H1 (cell line): ENCODE measurements at regions not wholly inside any gene's neighbourhood (a gene's known extent, or its start where the extent isn't known, plus 50 kb on each side); places are given as distances from the start of the nearest gene placed in this dataset.

ENCODE experiments used
- CHD2 ChIP-seq: IDR thresholded peaks from 2 replicates; pipeline ENCODE4 v1.6.1; 2012; ENCODE audit warnings: low read length, improper control_type of control experiment
- CTCF ChIP-seq, 3 experiments: IDR thresholded peaks; 1 replicate in 2 of 3; 2 replicates in 1 of 3; pipeline versions ENCODE4 v1.5.1 to v1.6.1; 2011; ENCODE audit warnings: low read length in 3 of 3, mild to moderate bottlenecking in 3 of 3, inconsistent platforms in 2 of 3, low read depth in 1 of 3, moderate library complexity in 1 of 3; ENCODE audit not compliant: insufficient read depth in 1 of 3; ENCODE audit errors: control extremely low read depth in 1 of 3
- EZH2 ChIP-seq: fragments of 200-600 bp; sonication (generic); IDR thresholded peaks from 2 replicates; pipeline ENCODE4 v1.7.1; 2012; ENCODE audit warnings: low read depth, mild to moderate bottlenecking, moderate library complexity, low read length, inconsistent platforms; ENCODE audit not compliant: severe bottlenecking
- HDAC2 ChIP-seq, 2 experiments: fragments of 300-600 bp in 1 of 2; sonication (generic) in 1 of 2; IDR thresholded peaks; 2 replicates each; pipeline ENCODE4 v1.6.1; 2011 to 2012; ENCODE audit warnings: low read depth in 2 of 2, low read length in 2 of 2, mild to moderate bottlenecking in 2 of 2, moderate library complexity in 2 of 2, borderline replicate concordance in 1 of 2, inconsistent platforms in 1 of 2
- POLR2A ChIP-seq, 2 experiments: IDR thresholded peaks; 1 replicate in 1 of 2; 2 replicates in 1 of 2; pipeline ENCODE4 v1.6.1; 2011; ENCODE audit warnings: low read depth in 2 of 2, low read length in 2 of 2, mild to moderate bottlenecking in 2 of 2; ENCODE audit errors: control extremely low read depth in 1 of 2
- POLR2AphosphoS5 ChIP-seq: IDR thresholded peaks from 2 replicates; pipeline ENCODE4 v1.6.1; 2011; ENCODE audit warnings: low read depth, low read length
- RAD21 ChIP-seq, 2 experiments: IDR thresholded peaks in 1 of 2; conservative IDR thresholded peaks in 1 of 2; 2 replicates each; pipeline ENCODE4 v1.6.1; 2011; ENCODE audit warnings: low read depth in 2 of 2, low read length in 2 of 2, improper control_type of control experiment in 1 of 2, inconsistent platforms in 1 of 2, mild to moderate bottlenecking in 1 of 2, moderate library complexity in 1 of 2
- USF2 ChIP-seq: IDR thresholded peaks from 2 replicates; pipeline ENCODE4 v1.6.1; 2011; ENCODE audit warnings: low read length, improper control_type of control experiment
- ZNF274 ChIP-seq: IDR thresholded peaks from 2 replicates; pipeline ENCODE4 v1.7.0; 2012; ENCODE audit warnings: low read length, borderline replicate concordance; ENCODE audit errors: extremely low read depth
- TF ChIP-seq, protein P1 (sequence below): IDR thresholded peaks from 2 replicates; pipeline ENCODE4 v1.6.1; 2012; ENCODE audit warnings: inconsistent platforms

DNA sequence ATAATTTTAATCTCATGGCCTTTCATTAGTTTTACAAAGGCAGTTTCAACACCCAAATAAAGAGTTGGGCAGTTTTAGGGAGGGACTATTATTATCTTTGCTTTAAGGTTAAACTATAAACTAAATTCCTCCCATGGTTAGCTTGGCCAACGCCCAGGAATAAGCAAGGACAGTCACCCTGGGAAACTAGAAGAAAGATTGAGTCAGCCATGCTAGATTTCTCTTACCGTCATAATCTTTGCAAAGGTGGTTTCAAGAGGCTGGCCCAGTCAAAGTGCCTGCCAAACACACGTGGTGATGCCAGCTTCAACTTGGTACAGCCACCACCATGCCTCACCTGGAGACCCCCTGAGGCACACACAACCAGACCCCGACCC, 317.4 kb upstream of the SP8 start:
- TF ChIP-seq, protein P1, sequence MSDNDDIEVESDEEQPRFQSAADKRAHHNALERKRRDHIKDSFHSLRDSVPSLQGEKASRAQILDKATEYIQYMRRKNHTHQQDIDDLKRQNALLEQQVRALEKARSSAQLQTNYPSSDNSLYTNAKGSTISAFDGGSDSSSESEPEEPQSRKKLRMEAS, result no peak
- TF ChIP-seq USF2 (no peak), EZH2 (no peak), CHD2 (no peak), CTCF (IDR thresholded peaks at IDR 0.05; ENCODE audit: control extremely low read depth in 1 of 3, insufficient read depth in 1 of 3, low read depth in 1 of 3, low read length in 3 of 3) (no peak), POLR2AphosphoS5 (no peak), HDAC2 (IDR thresholded peaks at IDR 0.05; ENCODE audit: borderline replicate concordance in 1 of 2, low read depth in 2 of 2, low read length in 2 of 2) (no peak), POLR2A (IDR thresholded peaks at IDR 0.05; ENCODE audit: control extremely low read depth in 1 of 2, low read depth in 2 of 2, low read length in 2 of 2) (no peak), RAD21 (IDR thresholded peaks at IDR 0.05 in 1 of 2, conservative IDR thresholded peaks at IDR 0.05 in 1 of 2; ENCODE audit: low read depth in 2 of 2, low read length in 2 of 2) (no peak), ZNF274 (no peak)
